Panc1 (cell line): ENCODE measurements at regions not wholly inside any gene's neighbourhood (a gene's known extent, or its start where the extent isn't known, plus 50 kb on each side); places are given as distances from the start of the nearest gene placed in this dataset.
"Not testable (repeated sequence)": the region's sequence is repeated elsewhere in the genome, so short reads cannot be mapped to it uniquely, and the experiment has no call there.

Experiments
- ATAC-seq: fragments of 200-7000 bp; cut with Tn5 transposase; 2 replicates; pipeline ENCODE4 v1.9.1; 2020; ENCODE audit warnings: mild to moderate bottlenecking, moderate library complexity
- BruUV-seq: library from RNA; stranded (reverse); fragments of 400-500 nt; replicated peaks from 2 replicates; lab custom pipeline; 2021; lab: Mats Ljungman, UMichigan
- CTCF ChIA-PET: fragments of 300-600 bp; sonication (Branson Sonifier 250); formaldehyde crosslinking; loops from one replicate; lab custom pipeline; 2022; ENCODE audit warnings: antibody characterized with exemption; lab: Charles Lee
- POLR2A ChIA-PET: fragments of 300-600 bp; sonication (Branson Sonifier 250); formaldehyde crosslinking; loops from one replicate; lab custom pipeline; 2022; ENCODE audit warnings: antibody characterized with exemption; lab: Charles Lee
- DNase-seq: peaks from one replicate; pipeline ENCODE4 v3.0.0-alpha.2; 2010; ENCODE audit warnings: low read depth, low spot score
- H3K27ac ChIP-seq: 2 replicates; pipeline ENCODE4 v1.5.1; 2011; ENCODE audit warnings: mild to moderate bottlenecking, low read length, inconsistent platforms
- H3K27me3 ChIP-seq: fragments of 200-500 bp; sonication (Bioruptor generic); 2 replicates; pipeline ENCODE4 v1.6.0; 2014; ENCODE audit warnings: low read length, inconsistent platforms; ENCODE audit not compliant: control insufficient read depth, insufficient read depth
- H3K36me3 ChIP-seq: fragments of 200-500 bp; sonication (Bioruptor generic); 2 replicates; pipeline ENCODE4 v1.5.1; 2014; ENCODE audit warnings: inconsistent platforms, mild to moderate bottlenecking, low read length, moderate library complexity; ENCODE audit not compliant: control insufficient read depth, insufficient read depth
- H3K4me1 ChIP-seq: 2 replicates; pipeline ENCODE4 v1.5.1; 2011; ENCODE audit warnings: inconsistent platforms, mild to moderate bottlenecking, low read length, moderate library complexity; ENCODE audit not compliant: control insufficient read depth, insufficient read depth
- H3K4me3 ChIP-seq, 2 experiments: 2 replicates each; pipeline ENCODE4 v1.5.1; 2011 to 2012; ENCODE audit warnings: low read depth in 2 of 2, low read length in 2 of 2, mild to moderate bottlenecking in 2 of 2, inconsistent platforms in 1 of 2, moderate library complexity in 1 of 2
- H3K9me3 ChIP-seq: fragments of 200-500 bp; sonication (Bioruptor generic); 2 replicates; pipeline ENCODE4 v1.5.1; 2014; ENCODE audit warnings: low read depth, mild to moderate bottlenecking, inconsistent platforms, low read length, moderate library complexity; ENCODE audit not compliant: control insufficient read depth, insufficient read depth
- CTCF ChIP-seq: fragments of 450-650 bp; IDR thresholded peaks from 2 replicates; pipeline ENCODE4 v1.5.1; 2017; ENCODE audit warnings: mild to moderate bottlenecking
- POLR2AphosphoS5 ChIP-seq: IDR thresholded peaks from 2 replicates; pipeline ENCODE4 v1.6.1; 2012; ENCODE audit warnings: mild to moderate bottlenecking, low read depth, low read length, moderate library complexity
- REST ChIP-seq, 2 experiments: IDR thresholded peaks; 2 replicates each; pipeline ENCODE4 v1.6.1; 2011 to 2012; ENCODE audit warnings: low read depth in 2 of 2, control low read depth in 1 of 2, low read length in 1 of 2, mild to moderate bottlenecking in 1 of 2, moderate library complexity in 1 of 2; ENCODE audit not compliant: insufficient read depth in 1 of 2
- SIN3A ChIP-seq: IDR thresholded peaks from 2 replicates; pipeline ENCODE4 v1.6.1; 2012; ENCODE audit warnings: low read depth, mild to moderate bottlenecking, low read length, moderate library complexity, borderline replicate concordance; ENCODE audit not compliant: insufficient read depth
- TCF7L2 ChIP-seq: IDR thresholded peaks from 2 replicates; pipeline ENCODE4 v1.6.1; 2011; ENCODE audit warnings: mild to moderate bottlenecking, low read depth, low read length, inconsistent platforms
- in situ Hi-C: cut with HindIII; loops from 2 replicates; pipeline ENCODE4 v1.10.0; 2016; ENCODE audit warnings: low sequenced_read_pairs, low pct_unique_long_range_greater_than_20kb
- intact Hi-C: fragments of 100-400 bp; cut with micrococcal nuclease; formaldehyde crosslinking; loops from one replicate; pipeline ENCODE4 v1.10.0; 2022; ENCODE audit not compliant: unreplicated experiment

- H3K4me3 ChIP-seq: no peak overlapping the region
- peaks cover 26% of the 10 kb centered on the region for H3K4me1 ChIP-seq
- in situ Hi-C loops (no loop called here), intact Hi-C loops (no loop called here)
- peak overlapping the region; percentile 78; the same call in 1 of the 2 replicates for H3K27ac ChIP-seq
- ATAC-seq (peak; percentile 18; the same call in 1 of the 2 replicates), DNase-seq (no peak)
- TF ChIP-seq SIN3A: no peak
- no peak for TF ChIP-seq CTCF
- TF ChIP-seq POLR2AphosphoS5: no peak
- no peak for TF ChIP-seq REST (IDR thresholded peaks at IDR 0.05; ENCODE audit: insufficient read depth in 1 of 2, low read depth in 2 of 2, low read length in 1 of 2)
- TF ChIP-seq TCF7L2: no peak
- ChIA-PET CTCF (interaction anchor here (0.6 kb wide), 1 partner anchor 18 kb away, joined by 5 read pairs; no protein-coding TSS in a partner anchor), POLR2A (no interaction called here)
- no peaks in the 10 kb centered on the region for H3K36me3 ChIP-seq
- H3K27me3 ChIP-seq: no peaks in the 10 kb centered on the region
- no TSS peak for BruUV-seq
- H3K9me3 ChIP-seq: no peaks in the 10 kb centered on the region
Observed at GRCh38 chr10:118960157-118961090, 69.1 kb upstream of the NANOS1 start.

GRCh38 chr10:118961436-118961835 is 68.1 kb upstream of the NANOS1 start:
- TF ChIP-seq REST (IDR thresholded peaks at IDR 0.05; ENCODE audit: insufficient read depth in 1 of 2, low read depth in 2 of 2, low read length in 1 of 2) (no peak), SIN3A (no peak), POLR2AphosphoS5 (no peak)
- ATAC-seq: no peak
- Histone ChIP-seq H3K4me1 (peaks cover 26% of the 10 kb centered on the region), H3K27me3 (no peaks in the 10 kb centered on the region), H3K9me3 (no peaks in the 10 kb centered on the region), H3K27ac (no peak overlapping the region; the same call in 1 of the 2 replicates), H3K4me3 (no peak overlapping the region), H3K36me3 (no peaks in the 10 kb centered on the region)
- intact Hi-C loops (no loop called here), in situ Hi-C loops (no loop called here)
- DNase-seq: no peak
- POLR2A ChIA-PET: no interaction called here
- CTCF ChIA-PET: no interaction called here
- BruUV-seq: no TSS peak

- H3K27ac ChIP-seq, intact Hi-C loops, H3K9me3 ChIP-seq, ATAC-seq, POLR2A ChIA-PET, H3K36me3 ChIP-seq, CTCF ChIA-PET, H3K4me3 ChIP-seq, BruUV-seq, H3K27me3 ChIP-seq, in situ Hi-C loops, DNase-seq: not testable (repeated sequence)
- H3K4me1 ChIP-seq: peaks cover 26% of the 10 kb centered on the region
Observed at GRCh38 chr10:118962331-118962868, 67.1 kb upstream of the NANOS1 start.
